ENCODE measurements at regions not wholly inside any gene's neighbourhood (a gene's known extent, or its start where the extent isn't known, plus 50 kb on each side); places are given as distances from the start of the nearest gene placed in this dataset.

GRCh38 chr5:21236971-21237427 is 1249.0 kb upstream of the CDH18 start:
- no peak for TF ChIP-seq CTCF (IDR thresholded peaks at IDR 0.05; ENCODE audit: borderline replicate concordance, extremely low read depth, low read length, poor library complexity, severe bottlenecking)
- TF ChIP-seq EZH2 (IDR thresholded peaks at IDR 0.05; ENCODE audit: borderline replicate concordance, low read depth, low read length, severe bottlenecking): no peak

All from DND-41 (cell line).